ENCODE measurements at regions not wholly inside any gene's neighbourhood (a gene's known extent, or its start where the extent isn't known, plus 50 kb on each side); places are given as distances from the start of the nearest gene placed in this dataset.
A peak's percentile ranks its signal among the peaks of the same experiment; 100 is the strongest.

DNA sequence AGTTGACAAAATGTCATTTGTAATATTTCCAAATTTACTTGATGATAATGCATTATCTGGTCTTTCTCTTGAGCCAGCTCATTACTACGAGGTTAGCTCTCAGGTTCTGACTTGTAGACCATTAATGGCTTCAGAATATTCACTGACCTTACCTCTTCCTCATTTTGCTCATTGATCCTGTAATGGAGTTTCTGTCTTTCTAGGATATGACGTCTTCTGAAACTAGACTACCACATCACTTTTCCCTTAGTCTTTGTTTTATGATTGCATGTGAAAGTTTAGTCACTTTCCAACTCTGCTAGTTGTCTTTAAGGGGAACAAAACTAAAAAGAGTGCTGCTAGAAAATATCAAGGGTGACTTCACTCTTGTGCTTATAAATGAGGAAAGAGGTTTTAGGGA lies 697.6 kb downstream of the JRKL start (continued):
- TF ChIP-seq SPI1 (IDR thresholded peaks at IDR 0.05; ENCODE audit: borderline replicate concordance, insufficient read depth, low read depth, low read length) (peak; percentile 81; the same call in 1 of the 2 replicates), ATF7 (IDR thresholded peaks at IDR 0.05; ENCODE audit: low read depth) (peak; percentile 92)
- TF ChIP-seq, protein P1, sequence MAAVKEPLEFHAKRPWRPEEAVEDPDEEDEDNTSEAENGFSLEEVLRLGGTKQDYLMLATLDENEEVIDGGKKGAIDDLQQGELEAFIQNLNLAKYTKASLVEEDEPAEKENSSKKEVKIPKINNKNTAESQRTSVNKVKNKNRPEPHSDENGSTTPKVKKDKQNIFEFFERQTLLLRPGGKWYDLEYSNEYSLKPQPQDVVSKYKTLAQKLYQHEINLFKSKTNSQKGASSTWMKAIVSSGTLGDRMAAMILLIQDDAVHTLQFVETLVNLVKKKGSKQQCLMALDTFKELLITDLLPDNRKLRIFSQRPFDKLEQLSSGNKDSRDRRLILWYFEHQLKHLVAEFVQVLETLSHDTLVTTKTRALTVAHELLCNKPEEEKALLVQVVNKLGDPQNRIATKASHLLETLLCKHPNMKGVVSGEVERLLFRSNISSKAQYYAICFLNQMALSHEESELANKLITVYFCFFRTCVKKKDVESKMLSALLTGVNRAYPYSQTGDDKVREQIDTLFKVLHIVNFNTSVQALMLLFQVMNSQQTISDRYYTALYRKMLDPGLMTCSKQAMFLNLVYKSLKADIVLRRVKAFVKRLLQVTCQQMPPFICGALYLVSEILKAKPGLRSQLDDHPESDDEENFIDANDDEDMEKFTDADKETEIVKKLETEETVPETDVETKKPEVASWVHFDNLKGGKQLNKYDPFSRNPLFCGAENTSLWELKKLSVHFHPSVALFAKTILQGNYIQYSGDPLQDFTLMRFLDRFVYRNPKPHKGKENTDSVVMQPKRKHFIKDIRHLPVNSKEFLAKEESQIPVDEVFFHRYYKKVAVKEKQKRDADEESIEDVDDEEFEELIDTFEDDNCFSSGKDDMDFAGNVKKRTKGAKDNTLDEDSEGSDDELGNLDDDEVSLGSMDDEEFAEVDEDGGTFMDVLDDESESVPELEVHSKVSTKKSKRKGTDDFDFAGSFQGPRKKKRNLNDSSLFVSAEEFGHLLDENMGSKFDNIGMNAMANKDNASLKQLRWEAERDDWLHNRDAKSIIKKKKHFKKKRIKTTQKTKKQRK (IDR thresholded peaks at IDR 0.05; ENCODE audit: low read depth, low read length): no peak

DNA sequence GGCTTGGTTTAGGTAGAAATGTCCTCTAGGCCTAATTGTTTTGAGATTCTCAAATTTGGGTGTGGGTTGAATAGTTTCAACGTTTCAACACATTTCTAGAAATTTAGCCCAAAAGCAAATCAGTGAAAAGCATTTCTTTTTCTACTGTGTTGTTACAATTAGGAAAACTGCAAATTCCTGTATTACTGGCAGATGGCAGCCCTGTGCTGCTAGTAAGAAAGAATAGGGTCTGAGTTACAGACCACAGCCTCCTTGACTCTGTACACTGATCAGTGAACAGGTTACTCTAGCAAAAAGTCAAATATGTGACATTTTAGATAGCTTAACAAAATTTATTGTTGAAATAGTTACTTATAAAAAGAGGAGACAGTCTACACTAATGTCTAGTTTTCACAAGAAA lies 703.0 kb downstream of the JRKL start:
- TF ChIP-seq PAX8 (IDR thresholded peaks at IDR 0.05): no peak
- TF ChIP-seq, protein P2, sequence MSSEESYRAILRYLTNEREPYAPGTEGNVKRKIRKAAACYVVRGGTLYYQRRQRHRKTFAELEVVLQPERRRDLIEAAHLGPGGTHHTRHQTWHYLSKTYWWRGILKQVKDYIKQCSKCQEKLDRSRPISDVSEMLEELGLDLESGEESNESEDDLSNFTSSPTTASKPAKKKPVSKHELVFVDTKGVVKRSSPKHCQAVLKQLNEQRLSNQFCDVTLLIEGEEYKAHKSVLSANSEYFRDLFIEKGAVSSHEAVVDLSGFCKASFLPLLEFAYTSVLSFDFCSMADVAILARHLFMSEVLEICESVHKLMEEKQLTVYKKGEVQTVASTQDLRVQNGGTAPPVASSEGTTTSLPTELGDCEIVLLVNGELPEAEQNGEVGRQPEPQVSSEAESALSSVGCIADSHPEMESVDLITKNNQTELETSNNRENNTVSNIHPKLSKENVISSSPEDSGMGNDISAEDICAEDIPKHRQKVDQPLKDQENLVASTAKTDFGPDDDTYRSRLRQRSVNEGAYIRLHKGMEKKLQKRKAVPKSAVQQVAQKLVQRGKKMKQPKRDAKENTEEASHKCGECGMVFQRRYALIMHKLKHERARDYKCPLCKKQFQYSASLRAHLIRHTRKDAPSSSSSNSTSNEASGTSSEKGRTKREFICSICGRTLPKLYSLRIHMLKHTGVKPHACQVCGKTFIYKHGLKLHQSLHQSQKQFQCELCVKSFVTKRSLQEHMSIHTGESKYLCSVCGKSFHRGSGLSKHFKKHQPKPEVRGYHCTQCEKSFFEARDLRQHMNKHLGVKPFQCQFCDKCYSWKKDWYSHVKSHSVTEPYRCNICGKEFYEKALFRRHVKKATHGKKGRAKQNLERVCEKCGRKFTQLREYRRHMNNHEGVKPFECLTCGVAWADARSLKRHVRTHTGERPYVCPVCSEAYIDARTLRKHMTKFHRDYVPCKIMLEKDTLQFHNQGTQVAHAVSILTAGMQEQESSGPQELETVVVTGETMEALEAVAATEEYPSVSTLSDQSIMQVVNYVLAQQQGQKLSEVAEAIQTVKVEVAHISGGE (CRISPR knock-in tag; IDR thresholded peaks at IDR 0.05): no peak
- peak; percentile 26; the same call in 1 of the 2 replicates for TF ChIP-seq SMC3 (IDR thresholded peaks at IDR 0.05; ENCODE audit: borderline replicate concordance, low read length)
- TF ChIP-seq, protein P3, sequence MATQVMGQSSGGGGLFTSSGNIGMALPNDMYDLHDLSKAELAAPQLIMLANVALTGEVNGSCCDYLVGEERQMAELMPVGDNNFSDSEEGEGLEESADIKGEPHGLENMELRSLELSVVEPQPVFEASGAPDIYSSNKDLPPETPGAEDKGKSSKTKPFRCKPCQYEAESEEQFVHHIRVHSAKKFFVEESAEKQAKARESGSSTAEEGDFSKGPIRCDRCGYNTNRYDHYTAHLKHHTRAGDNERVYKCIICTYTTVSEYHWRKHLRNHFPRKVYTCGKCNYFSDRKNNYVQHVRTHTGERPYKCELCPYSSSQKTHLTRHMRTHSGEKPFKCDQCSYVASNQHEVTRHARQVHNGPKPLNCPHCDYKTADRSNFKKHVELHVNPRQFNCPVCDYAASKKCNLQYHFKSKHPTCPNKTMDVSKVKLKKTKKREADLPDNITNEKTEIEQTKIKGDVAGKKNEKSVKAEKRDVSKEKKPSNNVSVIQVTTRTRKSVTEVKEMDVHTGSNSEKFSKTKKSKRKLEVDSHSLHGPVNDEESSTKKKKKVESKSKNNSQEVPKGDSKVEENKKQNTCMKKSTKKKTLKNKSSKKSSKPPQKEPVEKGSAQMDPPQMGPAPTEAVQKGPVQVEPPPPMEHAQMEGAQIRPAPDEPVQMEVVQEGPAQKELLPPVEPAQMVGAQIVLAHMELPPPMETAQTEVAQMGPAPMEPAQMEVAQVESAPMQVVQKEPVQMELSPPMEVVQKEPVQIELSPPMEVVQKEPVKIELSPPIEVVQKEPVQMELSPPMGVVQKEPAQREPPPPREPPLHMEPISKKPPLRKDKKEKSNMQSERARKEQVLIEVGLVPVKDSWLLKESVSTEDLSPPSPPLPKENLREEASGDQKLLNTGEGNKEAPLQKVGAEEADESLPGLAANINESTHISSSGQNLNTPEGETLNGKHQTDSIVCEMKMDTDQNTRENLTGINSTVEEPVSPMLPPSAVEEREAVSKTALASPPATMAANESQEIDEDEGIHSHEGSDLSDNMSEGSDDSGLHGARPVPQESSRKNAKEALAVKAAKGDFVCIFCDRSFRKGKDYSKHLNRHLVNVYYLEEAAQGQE (IDR thresholded peaks at IDR 0.05; ENCODE audit: low read depth, low read length): no peak
- peak; percentile 51 for ATAC-seq
- intact Hi-C loops (cut with micrococcal nuclease; ENCODE audit: unreplicated experiment) (no loop called here), in situ Hi-C loops (cut with MboI) (no loop called here)
- H3K36me3 ChIP-seq (ENCODE audit: control insufficient read depth in 2 of 2, insufficient read depth in 2 of 2, low read length in 1 of 2): no peaks in the 10 kb centered on the region
- H3K4me1 ChIP-seq (ENCODE audit: control insufficient read depth, insufficient read depth, low read length): no peaks in the 10 kb centered on the region
- no peaks in the 10 kb centered on the region for H4K20me1 ChIP-seq (ENCODE audit: control insufficient read depth, insufficient read depth)
- H3K9me3 ChIP-seq (replicated peaks; ENCODE audit: control insufficient read depth, insufficient read depth, low read length): no peaks in the 10 kb centered on the region
- 0% methylated on average over 1 of the region's 1 CpG for WGBS (ENCODE audit: insufficient coverage, insufficient replicate concordance, low lambda C conversion rate, missing lambda C conversion rate)
- BruUV-seq (replicated peaks): no TSS peak
- H3K4me3 ChIP-seq: no peak overlapping the region
- no peak overlapping the region for H3K27ac ChIP-seq (ENCODE audit: control insufficient read depth, insufficient read depth)
- no peak overlapping the region for H3K4me2 ChIP-seq (ENCODE audit: control insufficient read depth, insufficient read depth)
- RAD21 ChIA-PET (ENCODE audit: unreplicated experiment): interaction anchor here (1.6 to 2.4 kb wide), 3 partner anchors 12 to 48 kb away, joined by 4 to 22 read pairs (median 7); no protein-coding TSS in a partner anchor
- CTCF ChIA-PET: interaction anchor here (0.7 to 2.8 kb wide), 4 partner anchors 16 to 97 kb away, joined by 3 to 12 read pairs (median 4); no protein-coding TSS in a partner anchor
- POLR2A ChIA-PET: no interaction called here
- no peaks in the 10 kb centered on the region for H3K79me2 ChIP-seq (ENCODE audit: control insufficient read depth, insufficient read depth, low read length)
- no peak for FAIRE-seq
- no peak overlapping the region for H2AFZ ChIP-seq (ENCODE audit: control insufficient read depth, low read depth, low read length)
- H3K27me3 ChIP-seq (replicated peaks in 1 of 2; ENCODE audit: control insufficient read depth in 2 of 2, insufficient read depth in 2 of 2, low read length in 1 of 2): no peaks in the 10 kb centered on the region
- DNase-seq (ENCODE audit: low read depth, low spot score): no peak
- SMC1A ChIA-PET (ENCODE audit: uncharacterized antibody, unreplicated experiment): interaction anchor here (0.9 to 2.8 kb wide), 5 partner anchors 13 to 51 kb away, joined by 3 to 20 read pairs (median 11); no protein-coding TSS in a partner anchor
- H3K9ac ChIP-seq (ENCODE audit: control insufficient read depth, insufficient read depth, low read length): no peak overlapping the region

Data from GM12878 (cell line).